Endothelial cell of umbilical vein (primary cell): ENCODE measurements at regions not wholly inside any gene's neighbourhood (a gene's known extent, or its start where the extent isn't known, plus 50 kb on each side); places are given as distances from the start of the nearest gene placed in this dataset.

Experiments
- BruUV-seq: library from RNA; stranded (reverse); fragments of 400-500 nt; replicated peaks from 2 replicates; lab custom pipeline; 2021; lab: Mats Ljungman, UMichigan
- CTCF ChIA-PET: fragments of 300-600, 350-600 bp; sonication (Branson Sonifier 250); formaldehyde crosslinking; loops from one replicate; lab custom pipeline; 2021; ENCODE audit warnings: antibody characterized with exemption, inconsistent platforms; lab: Charles Lee
- POLR2A ChIA-PET: fragments of 300-600, 350-600 bp; sonication (Branson Sonifier 250); formaldehyde crosslinking; loops from one replicate; lab custom pipeline; 2021; ENCODE audit warnings: antibody characterized with exemption, inconsistent platforms; lab: Charles Lee
- DNase-seq: peaks from one replicate; pipeline ENCODE4 v3.0.0-alpha.2; 2011; ENCODE audit warnings: low read depth, low spot score
- FAIRE-seq: peaks from 2 replicates; lab custom pipeline; 2011; peaks lifted over from hg19 to GRCh38; lab: Jason Lieb, UNC
- H2AFZ ChIP-seq: 2 replicates; pipeline ENCODE4 v1.6.0; 2012; ENCODE audit warnings: low read depth, low read length, control low read depth, inconsistent platforms
- H3K27ac ChIP-seq: 2 replicates; pipeline ENCODE4 v1.5.1; 2011; ENCODE audit warnings: low read depth, mild to moderate bottlenecking, control low read depth, low read length, moderate library complexity; ENCODE audit not compliant: insufficient read depth
- H3K27me3 ChIP-seq, 2 experiments: 2 replicates each; pipeline versions ENCODE4 v1.6.0 to v1.6.1; 2011; ENCODE audit warnings: low read length in 2 of 2, mixed read lengths in 1 of 2; ENCODE audit not compliant: control insufficient read depth in 2 of 2, insufficient read depth in 2 of 2
- H3K36me3 ChIP-seq, 2 experiments: 2 replicates in 1 of 2; 3 replicates in 1 of 2; pipeline ENCODE4 v1.5.1; 2011; ENCODE audit warnings: low read length in 2 of 2, mild to moderate bottlenecking in 1 of 2, moderate library complexity in 1 of 2; ENCODE audit not compliant: control insufficient read depth in 2 of 2, insufficient read depth in 2 of 2; ENCODE audit errors: extremely low read depth in 1 of 2
- H3K4me1 ChIP-seq: 3 replicates; pipeline ENCODE4 v1.5.1; 2011; ENCODE audit warnings: mild to moderate bottlenecking, low read length; ENCODE audit not compliant: control insufficient read depth, insufficient read depth; ENCODE audit errors: extremely low read depth
- H3K4me2 ChIP-seq: 2 replicates; pipeline ENCODE4 v1.6.1; 2011; ENCODE audit warnings: low read length, control low read depth, mixed read lengths; ENCODE audit not compliant: insufficient read depth
- H3K4me3 ChIP-seq, 3 experiments: fragments of 200-600 bp in 1 of 3; sonication (generic), shearing (Covaris generic) in 1 of 3; replicated peaks in 1 of 3; 2 replicates each; pipeline ENCODE4 v1.5.1; 2011 to 2016; ENCODE audit warnings: control low read depth in 3 of 3, low read length in 3 of 3, mild to moderate bottlenecking in 2 of 3, inconsistent platforms in 1 of 3, low read depth in 1 of 3, moderate library complexity in 1 of 3; ENCODE audit not compliant: insufficient read depth in 1 of 3
- H3K79me2 ChIP-seq: 2 replicates; pipeline ENCODE4 v1.6.0; 2012; ENCODE audit warnings: low read length, inconsistent platforms; ENCODE audit not compliant: control insufficient read depth, insufficient read depth
- H3K9ac ChIP-seq: replicated peaks from 2 replicates; pipeline ENCODE3; 2011; ENCODE audit warnings: low read length, control low read depth; ENCODE audit not compliant: insufficient read depth; ENCODE audit errors: extremely low read depth
- H3K9me1 ChIP-seq: replicated peaks from 3 replicates; pipeline ENCODE4 v1.6.0; 2011; ENCODE audit warnings: mild to moderate bottlenecking, low read length; ENCODE audit not compliant: control insufficient read depth, insufficient read depth; ENCODE audit errors: extremely low read depth
- H3K9me3 ChIP-seq: replicated peaks from 2 replicates; pipeline ENCODE4 v1.5.1; 2012; ENCODE audit warnings: low read length, inconsistent platforms; ENCODE audit not compliant: control insufficient read depth, insufficient read depth
- H4K20me1 ChIP-seq: replicated peaks from 2 replicates; pipeline ENCODE3; 2011; ENCODE audit warnings: mild to moderate bottlenecking, low read length; ENCODE audit not compliant: control insufficient read depth, insufficient read depth; ENCODE audit errors: extremely low read depth
- EZH2 ChIP-seq: IDR thresholded peaks from 2 replicates; pipeline ENCODE4 v1.6.1; 2012; ENCODE audit warnings: borderline replicate concordance, low read depth, mild to moderate bottlenecking, moderate library complexity, low read length, inconsistent platforms; ENCODE audit not compliant: severe bottlenecking
- FOS ChIP-seq: IDR thresholded peaks from 2 replicates; pipeline ENCODE4 v1.6.1; 2011; ENCODE audit warnings: mild to moderate bottlenecking, low read length, moderate library complexity, borderline replicate concordance; ENCODE audit not compliant: insufficient read depth
- GATA2 ChIP-seq: IDR thresholded peaks from 2 replicates; pipeline ENCODE4 v1.7.0; 2011; ENCODE audit warnings: low read depth, mild to moderate bottlenecking, moderate library complexity, mixed read lengths, low read length; ENCODE audit not compliant: insufficient read length, insufficient read depth
- POLR2A ChIP-seq: IDR thresholded peaks from 2 replicates; pipeline ENCODE4 v1.6.1; 2012; ENCODE audit warnings: low read depth, mild to moderate bottlenecking, control low read depth, low read length
- POLR2AphosphoS5 ChIP-seq: IDR thresholded peaks from 2 replicates; pipeline ENCODE4 v1.6.1; 2012; ENCODE audit warnings: low read depth, mild to moderate bottlenecking, control low read depth, low read length, moderate library complexity; ENCODE audit not compliant: insufficient read depth
- dilution Hi-C: fragments of 300-500 bp; cut with MboI; formaldehyde crosslinking; loops from one replicate; pipeline ENCODE4 v1.15.0; 2019; ENCODE audit warnings: low sequenced_read_pairs; ENCODE audit not compliant: extremely low pct_ligation_motif_present
- intact Hi-C: fragments of 100-400 bp; cut with micrococcal nuclease; formaldehyde crosslinking; loops from one replicate; pipeline ENCODE4 v1.10.0; 2022
- TF ChIP-seq, protein P1 (sequence below): IDR thresholded peaks from 2 replicates; pipeline ENCODE4 v1.6.1; 2011; ENCODE audit not compliant: insufficient read depth, insufficient read length

DNA sequence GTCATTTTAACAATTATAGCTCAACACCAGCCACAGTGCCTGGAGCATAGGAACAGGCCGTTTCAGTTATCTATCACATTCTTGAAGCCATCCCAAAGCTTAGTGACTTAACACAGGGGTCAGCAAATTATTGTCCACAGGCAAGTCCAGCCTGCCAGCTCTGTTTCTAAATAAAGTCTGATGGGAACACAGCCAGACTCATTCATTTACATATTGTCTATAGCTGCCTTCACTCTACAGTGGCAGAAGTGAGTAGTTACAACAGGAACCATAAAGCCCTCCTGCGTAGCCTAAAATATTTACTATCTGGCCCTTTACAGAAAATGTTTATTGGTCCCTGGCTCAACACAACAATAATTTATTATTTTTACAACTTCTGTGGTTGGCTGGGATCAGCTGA lies 407.5 kb upstream of the AUTS2 start:
- Histone ChIP-seq H2AFZ (no peak overlapping the region), H3K79me2 (no peaks in the 10 kb centered on the region), H3K4me2 (no peak overlapping the region), H3K9me1 (no peaks in the 10 kb centered on the region), H3K4me3 (no peak overlapping the region), H3K9me3 (no peaks in the 10 kb centered on the region), H3K9ac (no peak overlapping the region), H3K27ac (no peak overlapping the region), H3K4me1 (no peaks in the 10 kb centered on the region), H3K27me3 (no peaks in the 10 kb centered on the region), H3K36me3 (no peaks in the 10 kb centered on the region), H4K20me1 (no peaks in the 10 kb centered on the region)
- TF ChIP-seq POLR2AphosphoS5 (no peak), POLR2A (no peak), EZH2 (no peak), GATA2 (no peak), FOS (no peak)
- TF ChIP-seq, protein P1, sequence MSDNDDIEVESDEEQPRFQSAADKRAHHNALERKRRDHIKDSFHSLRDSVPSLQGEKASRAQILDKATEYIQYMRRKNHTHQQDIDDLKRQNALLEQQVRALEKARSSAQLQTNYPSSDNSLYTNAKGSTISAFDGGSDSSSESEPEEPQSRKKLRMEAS: no peak
- DNase-seq (no peak), FAIRE-seq (no peak)
- ChIA-PET POLR2A (no interaction called here), CTCF (no interaction called here)
- no TSS peak for BruUV-seq
- dilution Hi-C loops (no loop called here), intact Hi-C loops (no loop called here)

DNA sequence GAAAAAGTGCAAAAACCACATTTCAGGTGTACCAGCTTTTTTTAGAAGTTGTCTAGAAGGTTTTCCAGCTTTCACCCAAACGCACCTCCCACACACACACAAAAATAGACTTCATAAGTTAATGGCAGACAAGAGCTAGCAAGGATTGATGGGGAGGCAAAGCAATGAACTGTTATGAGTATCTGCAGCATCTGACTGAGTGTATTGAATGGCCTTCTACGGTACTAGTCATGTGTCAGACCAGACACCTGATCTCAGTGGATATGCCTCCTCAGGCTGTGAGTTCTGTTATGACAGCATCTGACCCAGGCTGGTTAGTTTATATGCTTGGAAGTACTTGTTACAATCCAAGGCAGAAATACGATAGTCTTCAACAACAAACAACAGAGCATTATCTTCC lies 406.1 kb upstream of the AUTS2 start:
- intact Hi-C loops (no loop called here), dilution Hi-C loops (no loop called here)
- Histone ChIP-seq H3K36me3 (no peaks in the 10 kb centered on the region), H3K27ac (no peak overlapping the region), H3K9ac (no peak overlapping the region), H3K9me3 (no peaks in the 10 kb centered on the region), H3K79me2 (no peaks in the 10 kb centered on the region), H3K4me2 (no peak overlapping the region), H3K27me3 (no peaks in the 10 kb centered on the region), H3K4me1 (no peaks in the 10 kb centered on the region), H3K4me3 (no peak overlapping the region), H4K20me1 (no peaks in the 10 kb centered on the region), H3K9me1 (no peaks in the 10 kb centered on the region), H2AFZ (no peak overlapping the region)
- ChIA-PET CTCF (no interaction called here), POLR2A (no interaction called here)
- FAIRE-seq (no peak), DNase-seq (no peak)
- BruUV-seq: no TSS peak
- no peak for TF ChIP-seq GATA2
